ENCODE measurements at regions not wholly inside any gene's neighbourhood (a gene's known extent, or its start where the extent isn't known, plus 50 kb on each side); places are given as distances from the start of the nearest gene placed in this dataset.

DNA sequence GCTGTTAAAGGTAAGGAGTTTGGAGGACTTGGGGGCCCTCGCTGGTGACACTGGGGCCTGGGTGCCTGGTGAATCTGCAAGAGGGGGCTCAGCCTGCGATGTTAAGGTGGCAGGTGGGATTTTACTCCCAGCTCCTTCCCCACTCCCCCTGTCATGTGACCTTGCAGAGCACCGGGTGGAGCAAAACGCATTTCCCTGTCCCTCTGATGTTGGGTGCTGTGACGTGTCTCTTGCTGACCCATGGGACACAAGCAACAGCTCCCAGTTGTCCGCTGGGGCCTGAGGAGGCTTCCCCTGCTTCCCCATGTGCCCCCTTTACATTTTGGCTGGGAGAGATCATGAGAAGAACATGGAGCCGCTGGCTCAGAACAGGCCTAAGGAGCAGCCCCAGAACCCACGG lies 319.0 kb downstream of the MATN1 start:
- no peak overlapping the region for H3K4me3 ChIP-seq (replicated peaks; ENCODE audit: low read depth, low read length)
- no peak for DNase-seq (ENCODE audit: low read depth)
- TF ChIP-seq, protein P1, sequence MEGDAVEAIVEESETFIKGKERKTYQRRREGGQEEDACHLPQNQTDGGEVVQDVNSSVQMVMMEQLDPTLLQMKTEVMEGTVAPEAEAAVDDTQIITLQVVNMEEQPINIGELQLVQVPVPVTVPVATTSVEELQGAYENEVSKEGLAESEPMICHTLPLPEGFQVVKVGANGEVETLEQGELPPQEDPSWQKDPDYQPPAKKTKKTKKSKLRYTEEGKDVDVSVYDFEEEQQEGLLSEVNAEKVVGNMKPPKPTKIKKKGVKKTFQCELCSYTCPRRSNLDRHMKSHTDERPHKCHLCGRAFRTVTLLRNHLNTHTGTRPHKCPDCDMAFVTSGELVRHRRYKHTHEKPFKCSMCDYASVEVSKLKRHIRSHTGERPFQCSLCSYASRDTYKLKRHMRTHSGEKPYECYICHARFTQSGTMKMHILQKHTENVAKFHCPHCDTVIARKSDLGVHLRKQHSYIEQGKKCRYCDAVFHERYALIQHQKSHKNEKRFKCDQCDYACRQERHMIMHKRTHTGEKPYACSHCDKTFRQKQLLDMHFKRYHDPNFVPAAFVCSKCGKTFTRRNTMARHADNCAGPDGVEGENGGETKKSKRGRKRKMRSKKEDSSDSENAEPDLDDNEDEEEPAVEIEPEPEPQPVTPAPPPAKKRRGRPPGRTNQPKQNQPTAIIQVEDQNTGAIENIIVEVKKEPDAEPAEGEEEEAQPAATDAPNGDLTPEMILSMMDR (IDR thresholded peaks at IDR 0.05; ENCODE audit: low read length, missing control alignments): no peak

DNA sequence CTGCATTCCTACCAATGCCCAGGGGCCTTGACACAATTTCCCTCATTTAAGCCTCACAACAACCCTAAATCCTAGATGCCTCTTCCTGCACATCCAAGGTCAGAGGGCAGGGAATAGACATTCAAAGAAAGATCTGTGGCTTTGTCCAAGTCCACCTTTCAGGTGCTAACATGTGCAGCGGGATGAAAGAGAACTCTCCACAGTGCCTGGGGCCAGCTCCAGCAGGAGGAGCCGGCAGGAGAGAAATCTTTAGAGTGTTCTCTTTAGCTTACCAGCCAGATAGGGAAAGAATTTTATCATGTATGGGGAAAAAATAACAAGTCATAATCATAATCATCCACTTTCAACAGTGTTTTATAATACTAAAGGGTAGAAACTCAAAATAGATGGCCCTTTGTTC lies 319.7 kb downstream of the MATN1 start:
- DNase-seq (ENCODE audit: low read depth): no peak

DNA sequence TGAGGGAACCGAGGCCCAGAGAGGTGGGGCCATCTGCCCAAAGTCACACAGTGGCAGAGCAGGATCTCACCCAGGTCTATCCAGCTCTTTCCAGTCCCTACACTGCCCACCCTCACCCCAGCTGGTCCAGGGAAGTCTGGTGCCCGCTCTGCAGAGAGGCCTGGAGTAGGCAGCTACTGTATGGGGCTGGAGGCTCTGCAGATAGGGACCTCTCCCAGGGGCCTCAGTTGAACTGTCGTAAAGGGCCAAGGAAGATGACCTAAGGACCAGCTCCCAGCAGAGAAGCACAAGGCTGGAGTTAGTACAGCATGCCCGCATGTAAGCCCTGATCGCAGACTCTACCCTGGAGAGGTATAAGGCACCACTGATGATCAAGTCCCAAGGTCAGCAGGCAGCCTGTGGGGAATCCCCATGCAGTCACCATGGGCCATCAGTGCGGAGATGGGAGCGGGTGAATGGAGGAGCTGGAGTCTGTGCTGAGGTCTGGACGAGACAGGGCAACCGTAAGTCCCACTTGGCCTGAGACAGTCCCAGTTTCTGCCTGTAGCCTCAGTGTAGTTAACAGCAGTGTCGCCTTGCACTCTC lies 320.2 kb downstream of the MATN1 start:
- no peak for DNase-seq (ENCODE audit: low read depth)

More for the DNA sequence above, 319.7 kb downstream of the MATN1 start:
- no peak overlapping the region for H3K4me3 ChIP-seq (replicated peaks; ENCODE audit: low read depth, low read length)
- TF ChIP-seq, protein P1 (IDR thresholded peaks at IDR 0.05; ENCODE audit: low read length, missing control alignments): no peak

DNA sequence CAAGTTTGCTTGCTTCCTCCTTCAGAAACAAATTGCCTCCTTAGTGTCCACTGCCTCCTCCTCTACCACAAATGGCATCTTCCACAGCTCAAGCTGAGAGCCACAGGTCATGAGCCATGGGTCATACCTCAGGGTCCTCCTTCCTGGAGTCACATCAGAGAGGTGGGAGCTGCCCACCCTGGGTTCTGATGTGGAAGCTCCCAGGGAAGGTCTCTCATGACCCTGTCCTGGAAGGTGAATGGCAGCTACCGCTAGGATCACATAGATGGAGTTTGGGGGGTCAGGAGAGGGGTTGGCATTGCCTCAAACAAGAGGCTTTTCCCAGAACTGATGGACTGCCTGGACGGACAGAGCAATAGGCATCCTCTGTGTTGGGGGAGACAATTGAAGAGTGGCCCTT lies 321.4 kb downstream of the MATN1 start:
- no peak overlapping the region for H3K4me3 ChIP-seq (replicated peaks; ENCODE audit: low read depth, low read length)
- no peak for DNase-seq (ENCODE audit: low read depth)
- TF ChIP-seq, protein P1 (IDR thresholded peaks at IDR 0.05; ENCODE audit: low read length, missing control alignments): no peak

More for the DNA sequence above, 320.2 kb downstream of the MATN1 start:
- H3K4me3 ChIP-seq (replicated peaks; ENCODE audit: low read depth, low read length): no peak overlapping the region
- TF ChIP-seq, protein P1 (IDR thresholded peaks at IDR 0.05; ENCODE audit: low read length, missing control alignments): no peak

DNA sequence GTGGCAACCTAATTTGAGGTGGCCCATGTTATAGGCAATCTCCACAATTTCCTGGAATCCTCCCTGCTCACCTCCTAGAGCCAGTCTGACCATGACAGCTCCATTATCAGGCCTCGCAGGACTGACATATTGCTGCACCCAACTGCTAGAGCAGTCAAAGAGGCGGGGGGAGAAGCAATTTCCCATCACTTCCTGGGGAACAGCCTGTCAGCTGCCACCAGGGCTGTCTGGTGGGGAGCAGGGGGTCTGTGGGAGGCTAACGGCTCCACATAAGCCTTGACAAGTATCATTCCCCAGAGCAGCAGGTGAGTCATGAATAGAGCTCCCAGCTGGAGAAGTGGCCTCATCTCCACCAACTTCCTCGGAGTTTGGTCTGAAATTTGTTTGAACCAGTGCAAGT lies 322.9 kb downstream of the MATN1 start:
- DNase-seq (ENCODE audit: low read depth): no peak
- TF ChIP-seq, protein P1 (IDR thresholded peaks at IDR 0.05; ENCODE audit: low read length, missing control alignments): no peak
- H3K4me3 ChIP-seq (replicated peaks; ENCODE audit: low read depth, low read length): no peak overlapping the region

DNA sequence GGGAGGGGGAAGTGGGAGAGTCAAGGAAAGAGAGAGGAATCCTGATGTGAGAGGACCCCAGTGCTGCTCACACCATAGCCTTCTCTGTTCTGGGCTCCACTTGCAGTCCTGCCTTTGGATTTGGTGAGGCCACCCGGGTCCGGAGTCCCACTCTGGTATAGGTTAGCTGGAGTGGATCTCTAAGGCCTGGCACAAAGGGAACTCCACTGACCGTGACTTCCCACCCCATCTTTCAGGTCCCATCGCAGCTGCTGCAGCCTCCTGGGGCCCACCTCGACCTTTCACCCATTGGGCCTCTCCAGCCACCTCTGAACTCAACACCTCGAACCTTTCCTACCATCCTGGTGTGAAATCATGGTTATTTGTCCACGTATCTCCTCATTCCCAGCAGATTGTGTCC lies 324.4 kb downstream of the MATN1 start:
- H3K4me3 ChIP-seq (replicated peaks; ENCODE audit: low read depth, low read length): no peak overlapping the region
- no peak for DNase-seq (ENCODE audit: low read depth)
- TF ChIP-seq, protein P1 (IDR thresholded peaks at IDR 0.05; ENCODE audit: low read length, missing control alignments): no peak

DNA sequence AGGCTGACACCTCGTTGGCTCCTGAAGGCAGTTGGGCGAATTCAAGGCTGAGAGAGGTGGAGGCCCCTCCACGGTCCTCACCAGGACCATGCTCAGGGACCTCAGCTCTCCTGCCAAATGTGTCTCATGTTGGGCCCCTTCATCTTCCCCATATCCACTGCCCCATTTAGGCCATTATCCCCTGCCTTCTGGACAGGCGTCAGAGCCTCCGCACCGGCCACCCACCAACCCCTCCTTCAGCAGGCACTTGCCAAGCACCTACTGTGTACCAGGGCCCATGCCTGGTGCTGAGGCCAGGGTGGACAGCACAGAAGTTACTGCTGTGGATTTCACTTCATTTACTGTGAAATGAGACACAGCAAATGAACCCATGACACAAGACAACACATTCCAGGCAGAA lies 325.8 kb downstream of the MATN1 start:
- TF ChIP-seq, protein P1 (IDR thresholded peaks at IDR 0.05; ENCODE audit: low read length, missing control alignments): no peak
- DNase-seq (ENCODE audit: low read depth): no peak
- H3K4me3 ChIP-seq (replicated peaks; ENCODE audit: low read depth, low read length): no peak overlapping the region

Measured in fibroblast of pulmonary artery (primary cell).